SK-N-MC (cell line): ENCODE measurements at regions not wholly inside any gene's neighbourhood (a gene's known extent, or its start where the extent isn't known, plus 50 kb on each side); places are given as distances from the start of the nearest gene placed in this dataset.
"Not testable (repeated sequence)": the region's sequence is repeated elsewhere in the genome, so short reads cannot be mapped to it uniquely, and the experiment has no call there.

Experiments
- EZH2 ChIP-seq: fragments of 200-600 bp; sonication (generic); IDR thresholded peaks from one replicate; pipeline ENCODE4 v1.6.1; 2017; ENCODE audit warnings: antibody characterized with exemption
- POLR2AphosphoS5 ChIP-seq: IDR thresholded peaks from 2 replicates; pipeline ENCODE4 v1.6.1; 2012; ENCODE audit warnings: mild to moderate bottlenecking, low read depth, low read length, borderline replicate concordance

- TF ChIP-seq EZH2, POLR2AphosphoS5: not testable (repeated sequence)
Measured at GRCh38 chr21:19119259-19119658, 715.7 kb upstream of the TMPRSS15 start.
